Endothelial cell of umbilical vein (primary cell): ENCODE measurements at regions not wholly inside any gene's neighbourhood (a gene's known extent, or its start where the extent isn't known, plus 50 kb on each side); places are given as distances from the start of the nearest gene placed in this dataset.

Experiments used
- BruUV-seq: library from RNA; stranded (reverse); fragments of 400-500 nt; replicated peaks from 2 replicates; lab custom pipeline; 2021; lab: Mats Ljungman, UMichigan
- CTCF ChIA-PET: fragments of 300-600, 350-600 bp; sonication (Branson Sonifier 250); formaldehyde crosslinking; loops from one replicate; lab custom pipeline; 2021; ENCODE audit warnings: antibody characterized with exemption, inconsistent platforms; lab: Charles Lee
- POLR2A ChIA-PET: fragments of 300-600, 350-600 bp; sonication (Branson Sonifier 250); formaldehyde crosslinking; loops from one replicate; lab custom pipeline; 2021; ENCODE audit warnings: antibody characterized with exemption, inconsistent platforms; lab: Charles Lee
- DNase-seq: peaks from one replicate; pipeline ENCODE4 v3.0.0-alpha.2; 2011; ENCODE audit warnings: low read depth, low spot score
- FAIRE-seq: peaks from 2 replicates; lab custom pipeline; 2011; peaks lifted over from hg19 to GRCh38; lab: Jason Lieb, UNC
- H2AFZ ChIP-seq: 2 replicates; pipeline ENCODE4 v1.6.0; 2012; ENCODE audit warnings: low read depth, low read length, control low read depth, inconsistent platforms
- H3K27ac ChIP-seq: 2 replicates; pipeline ENCODE4 v1.5.1; 2011; ENCODE audit warnings: low read depth, mild to moderate bottlenecking, control low read depth, low read length, moderate library complexity; ENCODE audit not compliant: insufficient read depth
- H3K27me3 ChIP-seq, 2 experiments: 2 replicates each; pipeline versions ENCODE4 v1.6.0 to v1.6.1; 2011; ENCODE audit warnings: low read length in 2 of 2, mixed read lengths in 1 of 2; ENCODE audit not compliant: control insufficient read depth in 2 of 2, insufficient read depth in 2 of 2
- H3K36me3 ChIP-seq, 2 experiments: 2 replicates in 1 of 2; 3 replicates in 1 of 2; pipeline ENCODE4 v1.5.1; 2011; ENCODE audit warnings: low read length in 2 of 2, mild to moderate bottlenecking in 1 of 2, moderate library complexity in 1 of 2; ENCODE audit not compliant: control insufficient read depth in 2 of 2, insufficient read depth in 2 of 2; ENCODE audit errors: extremely low read depth in 1 of 2
- H3K4me1 ChIP-seq: 3 replicates; pipeline ENCODE4 v1.5.1; 2011; ENCODE audit warnings: mild to moderate bottlenecking, low read length; ENCODE audit not compliant: control insufficient read depth, insufficient read depth; ENCODE audit errors: extremely low read depth
- H3K4me2 ChIP-seq: 2 replicates; pipeline ENCODE4 v1.6.1; 2011; ENCODE audit warnings: low read length, control low read depth, mixed read lengths; ENCODE audit not compliant: insufficient read depth
- H3K4me3 ChIP-seq, 3 experiments: fragments of 200-600 bp in 1 of 3; sonication (generic), shearing (Covaris generic) in 1 of 3; replicated peaks in 1 of 3; 2 replicates each; pipeline ENCODE4 v1.5.1; 2011 to 2016; ENCODE audit warnings: control low read depth in 3 of 3, low read length in 3 of 3, mild to moderate bottlenecking in 2 of 3, inconsistent platforms in 1 of 3, low read depth in 1 of 3, moderate library complexity in 1 of 3; ENCODE audit not compliant: insufficient read depth in 1 of 3
- H3K79me2 ChIP-seq: 2 replicates; pipeline ENCODE4 v1.6.0; 2012; ENCODE audit warnings: low read length, inconsistent platforms; ENCODE audit not compliant: control insufficient read depth, insufficient read depth
- H3K9ac ChIP-seq: replicated peaks from 2 replicates; pipeline ENCODE3; 2011; ENCODE audit warnings: low read length, control low read depth; ENCODE audit not compliant: insufficient read depth; ENCODE audit errors: extremely low read depth
- H3K9me1 ChIP-seq: replicated peaks from 3 replicates; pipeline ENCODE4 v1.6.0; 2011; ENCODE audit warnings: mild to moderate bottlenecking, low read length; ENCODE audit not compliant: control insufficient read depth, insufficient read depth; ENCODE audit errors: extremely low read depth
- H3K9me3 ChIP-seq: replicated peaks from 2 replicates; pipeline ENCODE4 v1.5.1; 2012; ENCODE audit warnings: low read length, inconsistent platforms; ENCODE audit not compliant: control insufficient read depth, insufficient read depth
- H4K20me1 ChIP-seq: replicated peaks from 2 replicates; pipeline ENCODE3; 2011; ENCODE audit warnings: mild to moderate bottlenecking, low read length; ENCODE audit not compliant: control insufficient read depth, insufficient read depth; ENCODE audit errors: extremely low read depth
- EZH2 ChIP-seq: IDR thresholded peaks from 2 replicates; pipeline ENCODE4 v1.6.1; 2012; ENCODE audit warnings: borderline replicate concordance, low read depth, mild to moderate bottlenecking, moderate library complexity, low read length, inconsistent platforms; ENCODE audit not compliant: severe bottlenecking
- FOS ChIP-seq: IDR thresholded peaks from 2 replicates; pipeline ENCODE4 v1.6.1; 2011; ENCODE audit warnings: mild to moderate bottlenecking, low read length, moderate library complexity, borderline replicate concordance; ENCODE audit not compliant: insufficient read depth
- GATA2 ChIP-seq: IDR thresholded peaks from 2 replicates; pipeline ENCODE4 v1.7.0; 2011; ENCODE audit warnings: low read depth, mild to moderate bottlenecking, moderate library complexity, mixed read lengths, low read length; ENCODE audit not compliant: insufficient read length, insufficient read depth
- JUN ChIP-seq: IDR thresholded peaks from 2 replicates; pipeline ENCODE4 v1.6.1; 2011; ENCODE audit warnings: borderline replicate concordance, low read depth; ENCODE audit not compliant: insufficient read length, insufficient read depth
- MYC ChIP-seq: IDR thresholded peaks from one replicate; pipeline ENCODE4 v1.6.1; 2011; ENCODE audit warnings: mild to moderate bottlenecking, low read depth, low read length
- POLR2A ChIP-seq: IDR thresholded peaks from 2 replicates; pipeline ENCODE4 v1.6.1; 2012; ENCODE audit warnings: low read depth, mild to moderate bottlenecking, control low read depth, low read length
- POLR2AphosphoS5 ChIP-seq: IDR thresholded peaks from 2 replicates; pipeline ENCODE4 v1.6.1; 2012; ENCODE audit warnings: low read depth, mild to moderate bottlenecking, control low read depth, low read length, moderate library complexity; ENCODE audit not compliant: insufficient read depth
- dilution Hi-C: fragments of 300-500 bp; cut with MboI; formaldehyde crosslinking; loops from one replicate; pipeline ENCODE4 v1.15.0; 2019; ENCODE audit warnings: low sequenced_read_pairs; ENCODE audit not compliant: extremely low pct_ligation_motif_present
- intact Hi-C: fragments of 100-400 bp; cut with micrococcal nuclease; formaldehyde crosslinking; loops from one replicate; pipeline ENCODE4 v1.10.0; 2022
- TF ChIP-seq, protein P1 (sequence below): IDR thresholded peaks from 2 replicates; pipeline ENCODE4 v1.6.1; 2011; ENCODE audit not compliant: insufficient read depth, insufficient read length
- TF ChIP-seq, protein P2 (sequence below), 2 donors: IDR thresholded peaks; 1 replicate in 1 of 2; 2 replicates in 1 of 2; pipeline ENCODE4 v1.5.1; 2011; ENCODE audit warnings: low read length in 2 of 2, mild to moderate bottlenecking in 2 of 2, moderate library complexity in 2 of 2, control low read depth in 1 of 2, inconsistent platforms in 1 of 2, low read depth in 1 of 2; ENCODE audit not compliant: insufficient read depth in 1 of 2; ENCODE audit errors: extremely low read depth in 1 of 2

DNA sequence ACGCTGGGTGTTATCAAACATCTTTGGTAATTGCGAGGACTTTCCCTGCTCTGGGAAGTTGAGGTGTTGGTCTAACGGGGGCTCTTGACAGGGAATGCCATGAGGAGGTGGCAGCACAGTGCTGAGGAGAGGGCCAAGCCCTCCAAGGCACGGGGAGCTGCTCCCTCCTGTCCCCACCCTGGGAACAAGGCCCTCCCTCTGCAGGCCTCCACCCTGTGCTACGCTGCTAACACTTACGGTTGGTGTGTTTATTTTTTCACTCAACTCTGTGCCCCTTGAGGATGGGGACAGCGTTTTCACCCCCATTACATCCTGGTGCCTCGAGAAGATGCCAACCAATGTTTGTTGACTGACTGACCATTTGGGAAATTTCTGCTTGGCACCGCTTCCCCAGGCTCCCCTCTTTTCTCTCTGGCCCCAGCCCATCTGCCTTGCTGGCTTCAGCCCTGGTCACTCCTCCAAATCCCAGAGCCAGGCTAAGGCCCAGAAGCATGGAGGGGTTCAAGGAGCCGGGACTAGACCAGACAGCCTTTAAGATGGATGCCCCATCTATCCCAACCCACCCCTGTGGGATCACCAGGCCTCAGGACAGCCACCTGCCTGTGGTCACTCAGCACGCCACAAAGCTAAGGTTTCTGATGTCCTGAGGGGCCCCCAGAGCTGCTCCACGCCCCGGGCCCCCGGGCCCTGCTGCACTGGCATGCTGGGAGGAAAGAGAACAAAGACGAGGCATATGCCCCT lies 125.7 kb downstream of the BARX1 start:
- FAIRE-seq (no peak), DNase-seq (no peak)
- Histone ChIP-seq H3K4me2 (no peak overlapping the region), H4K20me1 (no peaks in the 10 kb centered on the region), H3K9me1 (no peaks in the 10 kb centered on the region), H3K27me3 (no peaks in the 10 kb centered on the region), H3K4me3 (no peak overlapping the region), H3K27ac (no peak overlapping the region), H3K9me3 (no peaks in the 10 kb centered on the region), H3K4me1 (no peaks in the 10 kb centered on the region), H3K9ac (no peak overlapping the region), H3K79me2 (no peaks in the 10 kb centered on the region), H2AFZ (no peak overlapping the region), H3K36me3 (no peaks in the 10 kb centered on the region)
- CTCF ChIA-PET = interaction anchor here (1.0 kb wide), 1 partner anchor 384 kb away, joined by 3 read pairs; no protein-coding TSS in a partner anchor
- TF ChIP-seq JUN (no peak), MYC (no peak), GATA2 (no peak), POLR2AphosphoS5 (no peak), POLR2A (no peak), EZH2 (no peak), FOS (no peak)
- TF ChIP-seq, protein P1, sequence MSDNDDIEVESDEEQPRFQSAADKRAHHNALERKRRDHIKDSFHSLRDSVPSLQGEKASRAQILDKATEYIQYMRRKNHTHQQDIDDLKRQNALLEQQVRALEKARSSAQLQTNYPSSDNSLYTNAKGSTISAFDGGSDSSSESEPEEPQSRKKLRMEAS = no peak
- TF ChIP-seq, protein P2, sequence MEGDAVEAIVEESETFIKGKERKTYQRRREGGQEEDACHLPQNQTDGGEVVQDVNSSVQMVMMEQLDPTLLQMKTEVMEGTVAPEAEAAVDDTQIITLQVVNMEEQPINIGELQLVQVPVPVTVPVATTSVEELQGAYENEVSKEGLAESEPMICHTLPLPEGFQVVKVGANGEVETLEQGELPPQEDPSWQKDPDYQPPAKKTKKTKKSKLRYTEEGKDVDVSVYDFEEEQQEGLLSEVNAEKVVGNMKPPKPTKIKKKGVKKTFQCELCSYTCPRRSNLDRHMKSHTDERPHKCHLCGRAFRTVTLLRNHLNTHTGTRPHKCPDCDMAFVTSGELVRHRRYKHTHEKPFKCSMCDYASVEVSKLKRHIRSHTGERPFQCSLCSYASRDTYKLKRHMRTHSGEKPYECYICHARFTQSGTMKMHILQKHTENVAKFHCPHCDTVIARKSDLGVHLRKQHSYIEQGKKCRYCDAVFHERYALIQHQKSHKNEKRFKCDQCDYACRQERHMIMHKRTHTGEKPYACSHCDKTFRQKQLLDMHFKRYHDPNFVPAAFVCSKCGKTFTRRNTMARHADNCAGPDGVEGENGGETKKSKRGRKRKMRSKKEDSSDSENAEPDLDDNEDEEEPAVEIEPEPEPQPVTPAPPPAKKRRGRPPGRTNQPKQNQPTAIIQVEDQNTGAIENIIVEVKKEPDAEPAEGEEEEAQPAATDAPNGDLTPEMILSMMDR (IDR thresholded peaks at IDR 0.05; ENCODE audit: extremely low read depth in 1 of 2, insufficient read depth in 1 of 2, low read depth in 1 of 2, low read length in 2 of 2) = no peak
- no TSS peak for BruUV-seq
- dilution Hi-C loops (no loop called here), intact Hi-C loops (no loop called here)
- POLR2A ChIA-PET = no interaction called here
